GOT3 (cell line): ENCODE measurements at regions not wholly inside any gene's neighbourhood (a gene's known extent, or its start where the extent isn't known, plus 50 kb on each side); places are given as distances from the start of the nearest gene placed in this dataset.

Experiments used
- DNase-seq: peaks from one replicate; lab custom pipeline; 2025; ENCODE audit warnings: mixed read lengths; lab: John Stamatoyannopoulos, UW

DNA sequence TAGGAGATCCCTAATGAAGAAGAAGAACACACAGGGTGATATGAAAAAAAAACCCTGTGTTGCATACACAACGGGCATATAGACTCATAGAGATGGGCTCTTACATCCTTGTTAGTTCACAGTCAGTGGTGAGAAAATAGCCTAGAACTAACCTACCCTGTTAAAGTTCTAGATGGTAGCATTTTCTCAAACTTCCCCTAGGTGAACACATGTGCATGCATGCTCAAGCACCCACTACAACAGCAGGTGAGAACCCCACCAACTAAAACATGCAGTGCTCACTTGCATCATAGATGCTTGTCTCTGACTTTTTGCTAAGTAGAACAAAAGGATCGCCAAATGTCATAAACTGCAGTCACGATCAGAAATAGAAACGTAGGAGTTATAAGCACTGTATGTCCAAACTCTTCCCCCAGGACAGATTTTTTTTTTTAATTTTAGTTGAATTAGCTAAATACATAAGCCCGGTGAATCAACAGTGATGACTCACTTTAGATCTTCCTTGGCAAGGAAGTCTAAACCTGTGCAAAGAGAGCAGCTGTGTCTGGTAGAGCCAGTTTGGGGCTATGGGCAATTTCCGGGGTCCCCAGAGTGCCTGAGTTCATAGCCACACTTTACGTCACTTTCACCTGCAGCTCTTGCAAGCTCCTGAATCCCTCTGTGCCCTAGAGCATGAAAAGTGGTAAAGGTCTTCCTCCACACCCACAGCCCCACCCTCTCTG is 96.2 kb upstream of the SEMA6D start:
- no peak for DNase-seq

- DNase-seq = no peak
Observed at GRCh38 chr15:47622055-47622454, 95.2 kb upstream of the SEMA6D start.

DNA sequence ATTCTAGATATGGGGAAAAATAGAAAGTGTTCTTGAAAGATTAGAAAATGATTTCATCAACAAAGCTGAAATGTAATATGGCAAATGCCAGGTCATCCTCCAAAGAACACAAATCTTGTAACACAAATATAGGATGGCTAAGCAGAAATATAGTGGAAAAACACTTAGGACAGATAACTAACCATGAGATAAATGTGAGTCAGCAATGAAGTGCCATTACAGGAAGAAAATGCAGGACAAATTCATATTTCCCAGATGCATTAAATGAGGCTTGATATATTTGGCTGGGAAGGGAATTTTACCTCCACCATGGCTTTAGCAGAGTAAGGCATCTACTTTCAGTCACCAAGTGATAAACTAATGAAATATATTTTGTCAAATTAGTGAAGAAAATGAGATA is 92.8 kb upstream of the SEMA6D start:
- no peak for DNase-seq

GRCh38 chr15:47639042-47639441 is 78.3 kb upstream of the SEMA6D start:
- DNase-seq = no peak

DNA sequence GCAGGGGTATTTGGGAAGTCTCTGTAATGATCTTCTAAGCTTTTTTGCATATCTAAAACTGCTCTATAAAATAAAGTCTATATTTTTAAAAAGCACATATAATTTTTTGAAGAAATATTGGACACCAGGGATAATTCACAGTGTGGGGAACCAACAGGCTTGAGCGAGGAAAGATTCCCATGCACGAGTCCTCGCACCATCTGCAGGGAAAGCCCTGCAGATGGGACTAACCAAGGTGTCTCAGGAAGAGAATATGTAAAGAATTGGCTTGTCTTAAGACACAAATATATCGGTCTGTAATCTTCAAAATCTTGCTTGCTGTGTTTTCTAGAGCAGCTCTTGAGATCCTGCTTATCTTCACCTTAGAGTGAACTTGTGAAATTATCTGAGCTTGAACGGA is 77.2 kb upstream of the SEMA6D start:
- no peak for DNase-seq

GRCh38 chr15:47640901-47641300 is 76.4 kb upstream of the SEMA6D start:
- no peak for DNase-seq

- no peak for DNase-seq
Observed at GRCh38 chr15:47644722-47645121, 72.6 kb upstream of the SEMA6D start.

DNA sequence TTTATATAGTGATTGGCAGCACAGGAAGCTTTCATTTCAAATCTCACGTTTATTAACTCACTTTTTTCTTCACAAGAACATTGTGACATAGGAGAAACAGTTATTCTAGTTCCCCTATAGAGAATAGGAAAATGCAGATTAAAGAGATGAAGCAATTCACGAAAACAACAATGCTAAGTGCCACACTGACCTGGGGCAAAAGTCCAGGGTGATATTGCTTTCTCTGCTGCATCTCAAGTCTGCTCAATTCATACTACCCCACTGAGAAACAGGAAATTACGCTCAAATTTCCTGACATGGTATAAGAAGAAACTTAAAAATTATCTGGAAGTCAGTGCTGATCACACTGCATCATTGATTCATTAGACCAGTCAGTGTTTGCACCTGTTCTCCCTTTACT is 66.7 kb upstream of the SEMA6D start:
- DNase-seq = no peak

DNA sequence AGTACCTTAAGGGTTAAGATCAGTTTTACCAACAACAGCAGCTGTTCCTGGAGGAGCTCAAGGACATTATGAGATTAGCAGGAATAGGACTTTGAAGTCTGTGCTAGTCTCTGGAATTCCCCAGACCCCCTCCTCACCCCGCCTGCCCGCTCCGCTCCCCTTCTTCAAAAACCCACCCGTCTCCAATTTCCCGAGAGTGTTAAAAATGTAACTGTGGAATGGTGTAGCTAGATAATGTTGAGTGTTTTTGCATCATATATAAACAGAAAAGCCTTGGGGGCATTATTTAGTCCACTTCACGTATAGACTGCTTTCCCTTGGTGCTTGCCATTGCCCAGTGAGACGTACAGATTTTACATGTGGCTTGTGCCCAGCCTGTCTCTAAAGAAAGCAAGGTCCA is 65.0 kb upstream of the SEMA6D start:
- no peak for DNase-seq

DNA sequence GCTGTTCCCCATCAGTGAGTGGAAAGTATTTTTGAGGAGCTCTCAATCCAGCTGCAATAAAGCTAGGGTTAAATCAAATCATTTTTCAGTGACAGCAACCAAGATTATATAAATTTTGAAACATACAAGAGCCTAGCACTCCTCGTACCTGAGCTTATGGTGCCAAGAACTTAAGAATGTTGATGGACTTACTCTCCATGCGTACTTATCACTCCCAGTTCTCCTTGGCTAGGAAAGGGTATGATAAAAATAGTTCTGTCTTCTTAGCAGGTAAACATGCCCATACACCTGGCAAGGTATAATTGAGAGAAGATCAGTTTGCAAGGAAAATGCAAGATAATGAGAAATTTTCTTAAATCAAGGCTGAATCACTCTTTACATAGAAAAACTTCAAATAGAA is 64.5 kb upstream of the SEMA6D start:
- DNase-seq = no peak

DNA sequence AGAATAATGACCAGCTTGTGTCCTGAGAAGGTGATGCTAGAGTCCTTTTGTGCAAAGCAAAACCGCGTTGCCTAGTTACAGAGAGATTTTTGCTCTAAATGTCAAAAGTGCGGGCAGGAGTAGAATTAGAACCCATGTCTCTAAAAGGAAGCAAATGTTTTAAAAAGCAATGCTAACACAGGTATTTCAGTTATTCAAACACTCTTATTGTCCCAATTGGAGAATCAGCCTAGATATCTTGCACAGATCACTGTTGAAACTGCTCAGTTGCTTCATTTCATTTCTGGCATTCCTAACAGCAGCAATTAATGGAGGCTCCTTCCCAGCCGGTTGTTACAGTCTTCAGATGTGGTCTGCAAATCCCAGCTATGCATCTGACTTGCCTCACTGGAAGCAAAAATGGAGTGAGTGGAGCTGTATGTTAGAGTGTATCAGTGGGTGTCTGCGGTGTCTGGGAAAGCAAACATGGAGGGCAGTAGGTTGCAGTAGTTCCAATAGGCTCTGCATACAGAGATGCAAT is 55.6 kb upstream of the SEMA6D start:
- no peak for DNase-seq

- DNase-seq = no peak
Observed at GRCh38 chr15:47663101-47663500, 54.2 kb upstream of the SEMA6D start.
